Left ventricle myocardium inferior (tissue), 1 donor: ENCODE measurements at regions not wholly inside any gene's neighbourhood (a gene's known extent, or its start where the extent isn't known, plus 50 kb on each side); places are given as distances from the start of the nearest gene placed in this dataset.

Source experiments
- DNase-seq: peaks from one replicate; pipeline ENCODE4 v3.0.0-alpha.2; 2020
- H3K27ac ChIP-seq: fragments of 200-600 bp; replicated peaks from 2 replicates; pipeline ENCODE4 v1.8.0; 2021
- H3K27me3 ChIP-seq: fragments of 200-600 bp; 2 replicates; pipeline ENCODE4 v1.8.0; 2021; ENCODE audit warnings: low read depth
- H3K36me3 ChIP-seq: fragments of 200-600 bp; 2 replicates; pipeline ENCODE4 v1.8.0; 2021
- H3K4me1 ChIP-seq: fragments of 200-600 bp; 2 replicates; pipeline ENCODE4 v1.8.0; 2021
- H3K4me3 ChIP-seq: fragments of 200-600 bp; 2 replicates; pipeline ENCODE4 v1.8.0; 2021; ENCODE audit warnings: mild to moderate bottlenecking, moderate library complexity
- H3K9me3 ChIP-seq: fragments of 200-600 bp; replicated peaks from 2 replicates; pipeline ENCODE4 v1.8.0; 2021
- intact Hi-C: fragments of 100-400 bp; cut with micrococcal nuclease; formaldehyde crosslinking; loops from one replicate; pipeline ENCODE4 v1.11.0; 2022
- TF ChIP-seq, protein P1 (sequence below): fragments of 200-600 bp; IDR thresholded peaks from 2 replicates; pipeline ENCODE4 v1.8.0; 2021; ENCODE audit warnings: antibody characterized with exemption, mild to moderate bottlenecking, borderline replicate concordance
- donor health status: DM: no; HTN: yes; CAD: no; lungs with severe emphysema.

DNA sequence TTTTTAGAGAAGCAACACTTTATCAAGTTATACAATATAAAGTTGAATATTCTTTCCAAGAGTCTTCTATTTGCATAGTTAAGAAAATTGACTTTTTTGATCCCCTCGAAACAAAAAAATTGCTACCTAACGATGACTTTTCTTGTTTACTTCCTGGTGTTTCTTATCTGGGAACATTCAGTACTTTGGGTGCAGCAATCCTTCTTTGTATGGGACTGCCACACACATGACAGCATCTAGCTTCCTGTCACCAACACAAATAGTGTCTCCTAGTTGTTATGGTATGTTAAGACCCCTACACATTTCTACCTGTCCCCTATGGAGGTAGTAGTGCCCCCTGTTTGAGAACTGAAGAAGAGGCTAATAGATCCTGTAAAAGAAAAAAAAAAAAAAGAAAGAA lies 841.7 kb upstream of the FAT3 start:
- intact Hi-C loops = no loop called here
- H3K9me3 ChIP-seq = no peaks in the 10 kb centered on the region
- no peak for DNase-seq
- H3K27ac ChIP-seq = no peak overlapping the region
- no peaks in the 10 kb centered on the region for H3K27me3 ChIP-seq
- H3K4me1 ChIP-seq = no peaks in the 10 kb centered on the region
- H3K4me3 ChIP-seq = no peak overlapping the region
- no peaks in the 10 kb centered on the region for H3K36me3 ChIP-seq
- TF ChIP-seq, protein P1, sequence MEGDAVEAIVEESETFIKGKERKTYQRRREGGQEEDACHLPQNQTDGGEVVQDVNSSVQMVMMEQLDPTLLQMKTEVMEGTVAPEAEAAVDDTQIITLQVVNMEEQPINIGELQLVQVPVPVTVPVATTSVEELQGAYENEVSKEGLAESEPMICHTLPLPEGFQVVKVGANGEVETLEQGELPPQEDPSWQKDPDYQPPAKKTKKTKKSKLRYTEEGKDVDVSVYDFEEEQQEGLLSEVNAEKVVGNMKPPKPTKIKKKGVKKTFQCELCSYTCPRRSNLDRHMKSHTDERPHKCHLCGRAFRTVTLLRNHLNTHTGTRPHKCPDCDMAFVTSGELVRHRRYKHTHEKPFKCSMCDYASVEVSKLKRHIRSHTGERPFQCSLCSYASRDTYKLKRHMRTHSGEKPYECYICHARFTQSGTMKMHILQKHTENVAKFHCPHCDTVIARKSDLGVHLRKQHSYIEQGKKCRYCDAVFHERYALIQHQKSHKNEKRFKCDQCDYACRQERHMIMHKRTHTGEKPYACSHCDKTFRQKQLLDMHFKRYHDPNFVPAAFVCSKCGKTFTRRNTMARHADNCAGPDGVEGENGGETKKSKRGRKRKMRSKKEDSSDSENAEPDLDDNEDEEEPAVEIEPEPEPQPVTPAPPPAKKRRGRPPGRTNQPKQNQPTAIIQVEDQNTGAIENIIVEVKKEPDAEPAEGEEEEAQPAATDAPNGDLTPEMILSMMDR = no peak

DNA sequence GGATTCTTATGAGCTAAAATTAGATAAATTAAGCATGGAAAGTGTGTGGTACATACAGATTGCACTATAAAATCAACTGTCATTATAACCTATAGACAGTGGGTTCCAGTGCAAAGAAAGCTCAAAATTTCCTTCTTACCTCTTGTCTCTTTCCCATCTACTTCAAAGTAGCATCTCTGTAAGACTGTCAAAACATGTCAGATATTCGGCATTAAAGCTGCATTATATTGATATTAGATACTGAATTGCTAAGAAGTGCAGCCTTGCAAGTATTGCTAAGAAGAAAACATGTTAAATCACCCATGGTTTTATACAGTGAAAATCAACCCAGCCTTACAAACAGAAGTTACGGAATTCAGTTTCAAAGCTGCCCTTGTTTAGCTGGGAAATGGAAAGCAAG lies 849.8 kb upstream of the FAT3 start:
- Histone ChIP-seq H3K9me3 (no peaks in the 10 kb centered on the region), H3K27me3 (no peaks in the 10 kb centered on the region), H3K4me3 (no peak overlapping the region), H3K36me3 (no peaks in the 10 kb centered on the region), H3K27ac (no peak overlapping the region), H3K4me1 (no peaks in the 10 kb centered on the region)
- intact Hi-C loops = no loop called here
- TF ChIP-seq, protein P1 = no peak
- no peak for DNase-seq

DNA sequence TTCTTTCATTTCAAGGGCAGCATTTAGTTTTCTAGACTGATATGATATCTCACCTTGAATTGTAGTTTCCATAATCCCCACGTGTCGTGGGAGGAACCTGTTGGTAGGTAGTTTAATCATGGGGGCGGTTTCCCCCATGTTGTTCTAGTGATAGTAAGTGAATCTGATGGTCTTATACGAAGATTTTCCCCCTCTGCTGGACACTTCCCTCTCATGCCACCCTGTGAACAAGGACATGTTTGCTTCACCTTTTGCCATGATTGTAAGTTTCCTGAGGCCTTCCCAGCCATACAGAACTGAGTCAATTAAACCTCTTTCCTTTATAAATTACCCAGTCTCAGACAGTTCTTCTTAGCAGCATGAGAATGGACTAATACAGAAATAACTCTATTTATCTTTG lies 851.1 kb upstream of the FAT3 start:
- H3K27me3 ChIP-seq = no peaks in the 10 kb centered on the region
- intact Hi-C loops = no loop called here
- no peak for DNase-seq
- H3K9me3 ChIP-seq = no peaks in the 10 kb centered on the region
- H3K36me3 ChIP-seq = no peaks in the 10 kb centered on the region
- no peak overlapping the region for H3K4me3 ChIP-seq
- no peak overlapping the region for H3K27ac ChIP-seq
- TF ChIP-seq, protein P1 = no peak
- no peaks in the 10 kb centered on the region for H3K4me1 ChIP-seq

DNA sequence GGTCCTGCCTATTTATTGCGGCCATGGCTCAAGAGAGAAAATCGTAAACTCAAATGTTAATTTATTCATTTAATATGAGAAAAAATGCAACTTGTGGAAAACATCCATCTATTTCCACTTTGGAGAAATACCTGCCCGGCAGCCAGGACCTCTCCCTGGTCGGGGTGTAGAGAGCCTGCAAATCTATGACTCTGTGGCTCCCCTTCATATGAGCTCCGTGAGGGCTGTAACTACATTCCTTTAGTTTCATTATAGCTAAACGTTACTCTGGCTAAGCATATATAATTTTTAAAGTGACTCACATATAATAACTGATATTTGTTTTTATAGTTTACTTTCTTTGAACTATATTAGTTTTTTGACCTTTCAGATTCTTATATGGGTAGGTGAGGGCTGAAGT lies 857.8 kb upstream of the FAT3 start:
- H3K27ac ChIP-seq = no peak overlapping the region
- no peak for DNase-seq
- H3K4me1 ChIP-seq = no peaks in the 10 kb centered on the region
- H3K9me3 ChIP-seq = no peaks in the 10 kb centered on the region
- no peaks in the 10 kb centered on the region for H3K36me3 ChIP-seq
- TF ChIP-seq, protein P1 = no peak
- H3K27me3 ChIP-seq = no peaks in the 10 kb centered on the region
- intact Hi-C loops = no loop called here
- no peak overlapping the region for H3K4me3 ChIP-seq

DNA sequence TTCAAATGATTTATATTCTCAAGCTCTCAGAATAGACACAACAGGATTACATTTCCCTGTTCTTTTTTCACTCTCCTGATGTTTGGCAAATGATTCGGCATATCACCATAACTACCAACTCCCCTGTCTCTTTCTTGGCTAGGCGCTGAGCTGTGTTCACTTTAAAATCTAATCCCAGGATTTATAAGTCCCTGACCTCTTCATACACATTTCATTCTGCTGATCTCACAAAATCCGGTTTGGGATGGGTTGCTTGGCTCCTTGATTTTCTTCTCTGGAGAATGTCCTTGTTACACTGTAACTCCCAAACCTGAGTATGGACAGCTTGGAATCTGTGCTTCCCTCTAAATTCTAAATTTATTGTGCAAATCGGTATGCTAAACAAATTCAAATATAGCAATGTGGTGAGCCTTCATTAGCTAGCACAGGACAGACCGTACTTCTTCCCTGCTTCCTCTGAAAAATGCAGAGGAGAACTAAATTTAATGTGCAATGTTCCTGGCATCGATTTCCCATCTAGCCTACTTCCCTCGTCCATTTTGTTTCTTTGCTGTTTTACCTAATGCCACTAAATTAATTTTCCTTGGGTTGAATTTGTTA lies 858.5 kb upstream of the FAT3 start:
- no peaks in the 10 kb centered on the region for H3K36me3 ChIP-seq
- TF ChIP-seq, protein P1 = no peak
- no peaks in the 10 kb centered on the region for H3K4me1 ChIP-seq
- H3K9me3 ChIP-seq = no peaks in the 10 kb centered on the region
- DNase-seq = no peak
- intact Hi-C loops = no loop called here
- H3K27me3 ChIP-seq = no peaks in the 10 kb centered on the region
- H3K4me3 ChIP-seq = no peak overlapping the region
- H3K27ac ChIP-seq = no peak overlapping the region
